Activated CD4-positive, alpha-beta T cell treated with anti-CD3 and anti-CD28 coated beads, Interleukin-2, Interleukin-4, amounts not matched to agents 100 ng/mL and 50 ng/mL, durations not matched to agents 16 hours and 8 hours (primary cell): ENCODE measurements at regions not wholly inside any gene's neighbourhood (a gene's known extent, or its start where the extent isn't known, plus 50 kb on each side); places are given as distances from the start of the nearest gene placed in this dataset.

Experiments used
- DNase-seq: peaks from one replicate; pipeline ENCODE4 v3.0.0-alpha.2; 2020; ENCODE audit warnings: low spot score

DNA sequence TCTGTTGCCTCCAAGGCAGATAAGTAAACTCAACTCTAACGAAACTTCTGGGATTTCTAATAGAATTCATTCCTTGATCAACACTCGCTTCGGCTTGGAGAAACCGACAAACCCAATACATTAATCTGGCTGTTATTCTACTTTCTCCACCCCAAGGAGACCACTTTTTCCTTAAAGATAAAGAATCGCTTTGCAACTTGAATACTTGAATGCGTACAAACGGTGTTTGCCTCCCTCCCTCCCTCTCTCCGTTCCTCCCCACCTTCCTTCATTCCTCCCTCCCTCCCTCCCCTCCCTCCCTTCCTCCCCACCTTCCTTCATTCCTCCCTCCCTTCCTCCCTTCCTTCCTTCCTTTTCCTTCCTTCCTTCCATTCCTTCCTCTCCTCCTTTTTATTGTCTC lies 432.6 kb downstream of the HAPSTR1 start:
- no peak for DNase-seq

- DNase-seq = no peak
Measured at GRCh38 chr16:9525037-9525436, 433.6 kb downstream of the HAPSTR1 start.

GRCh38 chr16:9526791-9527190 lies 435.3 kb downstream of the HAPSTR1 start:
- DNase-seq = no peak

DNA sequence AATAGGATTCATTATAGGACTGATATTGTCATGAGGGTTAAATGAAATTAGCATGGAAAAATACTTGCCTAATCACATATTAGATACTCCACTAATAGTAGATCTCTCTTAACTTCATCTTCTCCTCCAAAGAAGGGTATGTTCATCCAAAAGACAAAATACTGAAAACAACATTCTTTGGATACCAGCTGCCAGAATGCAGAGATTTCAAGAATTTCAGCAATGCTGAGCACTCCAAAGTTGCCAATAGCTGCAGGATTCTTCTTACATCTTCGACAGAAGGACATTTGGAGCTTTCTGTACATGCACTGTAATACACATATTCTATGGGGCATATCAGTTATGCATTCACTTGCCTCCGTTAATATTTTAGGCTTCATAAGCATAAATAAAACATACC lies 436.5 kb downstream of the HAPSTR1 start:
- no peak for DNase-seq

DNA sequence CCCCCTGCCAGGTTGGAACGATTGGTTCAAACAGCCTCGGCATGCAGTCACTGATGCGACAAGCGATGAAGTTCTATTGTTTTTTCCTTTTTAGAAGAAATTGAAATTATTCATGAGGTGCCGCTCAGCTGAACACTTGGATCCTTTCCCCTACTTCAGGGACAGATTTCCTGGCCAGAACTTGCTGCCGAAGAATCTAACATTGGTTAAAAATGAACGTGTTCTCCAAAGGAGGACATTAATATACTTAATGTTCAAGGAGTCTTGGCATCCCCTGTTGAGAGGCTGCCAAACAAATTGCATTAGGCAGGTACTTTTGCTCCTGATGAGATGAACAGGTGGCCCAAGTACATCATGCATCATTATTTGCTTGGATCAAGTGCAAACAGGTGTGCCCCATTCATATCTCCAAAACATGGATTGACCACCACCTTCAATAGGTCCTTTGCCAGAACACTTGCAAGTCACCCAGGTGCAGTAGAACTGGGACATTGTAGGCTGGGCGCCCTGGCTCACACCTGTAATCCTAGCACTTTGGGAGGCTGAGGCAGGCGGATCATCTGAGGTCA lies 437.2 kb downstream of the HAPSTR1 start:
- DNase-seq = no peak

- DNase-seq = no peak
Measured at GRCh38 chr16:9533042-9533441, 441.6 kb downstream of the HAPSTR1 start.

GRCh38 chr16:9534759-9535158 lies 443.3 kb downstream of the HAPSTR1 start:
- no peak for DNase-seq

DNA sequence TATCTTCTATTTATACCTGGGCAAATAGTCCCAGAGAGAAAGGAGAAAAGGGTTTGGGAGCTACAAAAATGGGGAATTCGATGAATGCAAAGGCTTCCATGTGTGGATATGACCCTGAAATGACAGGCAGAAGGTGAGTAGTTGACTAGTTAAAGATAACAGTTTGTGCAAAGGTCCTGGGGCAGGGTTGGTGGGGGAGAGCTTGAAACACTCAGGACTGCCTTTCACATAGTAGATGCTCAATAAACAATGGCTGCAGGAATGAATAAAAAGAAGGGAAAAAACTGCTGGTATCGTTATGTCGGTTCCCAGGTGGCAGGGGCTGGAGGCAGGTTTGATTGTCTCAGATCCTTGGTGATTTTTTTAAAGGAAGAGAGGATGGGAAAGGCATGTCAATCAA lies 445.5 kb downstream of the HAPSTR1 start:
- no peak for DNase-seq

DNA sequence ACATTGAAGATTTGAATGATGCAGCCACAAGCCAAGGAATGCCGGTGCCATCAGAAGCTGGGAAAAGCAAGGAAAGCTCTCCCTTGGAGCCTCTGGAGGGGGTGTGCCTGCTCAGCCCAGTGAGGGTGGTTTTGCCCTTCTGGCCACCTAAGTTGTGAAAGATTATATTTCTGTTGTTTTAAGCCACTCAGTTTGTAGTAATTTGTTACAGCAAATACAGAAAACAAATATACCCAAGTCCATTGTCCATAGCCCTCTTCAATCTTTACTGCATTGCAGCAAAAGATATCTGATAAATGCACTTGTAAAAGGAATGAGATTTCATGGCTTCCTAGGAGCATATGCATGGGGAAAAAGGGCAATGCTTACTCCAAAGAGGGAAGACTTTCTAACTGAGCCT lies 447.9 kb downstream of the HAPSTR1 start:
- no peak for DNase-seq

GRCh38 chr16:9541723-9542122 lies 450.3 kb downstream of the HAPSTR1 start:
- DNase-seq = no peak

GRCh38 chr16:9542165-9542755 lies 450.8 kb downstream of the HAPSTR1 start:
- no peak for DNase-seq

DNA sequence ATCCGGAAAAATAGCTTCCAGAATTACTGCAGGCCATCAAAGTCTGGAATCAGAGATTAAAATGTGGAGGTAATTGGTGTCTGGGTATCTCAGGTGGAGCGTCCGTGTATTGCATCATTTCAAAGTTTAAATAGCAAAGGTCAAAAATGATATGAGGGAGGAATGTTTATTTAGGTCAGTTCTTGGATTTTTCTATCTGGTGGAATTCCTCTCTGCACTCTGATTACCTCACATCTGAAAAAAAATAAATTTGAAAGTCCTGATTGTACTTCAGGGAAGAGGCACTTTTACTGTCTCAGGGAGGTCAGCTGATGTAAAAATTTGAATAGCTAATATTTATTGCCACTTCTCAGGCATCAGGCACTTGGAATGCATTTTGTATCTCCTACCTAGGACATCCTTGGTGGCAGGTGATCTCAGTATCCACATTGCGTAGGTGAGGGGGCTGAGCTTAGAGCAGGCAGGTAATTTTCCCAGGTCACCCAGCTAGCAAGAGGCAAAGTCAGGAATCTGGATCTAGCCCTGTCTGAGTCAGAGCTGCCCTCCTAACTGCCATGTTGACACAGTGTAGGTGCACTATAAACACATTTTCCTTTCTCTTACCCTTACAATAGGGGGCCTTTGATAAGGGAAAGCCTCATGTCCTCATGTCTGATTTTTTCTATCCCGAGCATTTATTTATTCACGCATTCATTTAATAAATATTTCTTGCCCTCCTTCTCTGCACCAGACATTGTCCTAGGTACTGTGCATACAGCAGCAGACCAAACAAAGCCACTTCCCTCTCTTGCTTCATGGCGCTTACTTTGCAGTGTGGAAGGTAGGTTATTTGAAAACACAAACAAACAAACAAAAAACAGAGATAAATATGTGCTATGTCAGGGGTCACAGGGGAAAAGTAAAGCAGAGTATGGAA lies 454.3 kb downstream of the HAPSTR1 start:
- DNase-seq = no peak

GRCh38 chr16:9546438-9546786 lies 455.0 kb downstream of the HAPSTR1 start:
- DNase-seq = no peak

GRCh38 chr16:9549487-9549886 lies 458.0 kb downstream of the HAPSTR1 start:
- DNase-seq = no peak

DNA sequence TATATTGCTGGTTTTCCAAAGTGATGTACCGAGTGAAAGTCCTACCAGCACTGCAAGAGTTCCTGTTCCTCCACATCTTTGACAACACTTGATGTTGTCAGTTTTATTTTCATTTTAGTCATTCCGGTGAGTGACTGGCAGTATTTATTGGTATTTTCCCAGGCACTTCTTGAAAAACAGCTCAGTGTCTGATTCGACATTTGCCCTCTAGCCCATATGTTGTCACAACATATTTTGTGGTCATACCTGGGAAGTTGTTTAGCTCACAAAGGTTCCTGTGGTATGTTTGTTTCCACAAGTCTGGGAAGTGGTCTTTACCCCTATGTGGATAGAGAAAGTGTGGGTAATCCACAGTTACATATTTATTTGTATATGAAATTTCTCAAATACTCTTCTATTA lies 463.6 kb downstream of the HAPSTR1 start:
- no peak for DNase-seq

GRCh38 chr16:9556949-9557665 lies 465.7 kb downstream of the HAPSTR1 start:
- DNase-seq = no peak

- DNase-seq = no peak
Measured at GRCh38 chr16:9557713-9558112, 466.3 kb downstream of the HAPSTR1 start.

DNA sequence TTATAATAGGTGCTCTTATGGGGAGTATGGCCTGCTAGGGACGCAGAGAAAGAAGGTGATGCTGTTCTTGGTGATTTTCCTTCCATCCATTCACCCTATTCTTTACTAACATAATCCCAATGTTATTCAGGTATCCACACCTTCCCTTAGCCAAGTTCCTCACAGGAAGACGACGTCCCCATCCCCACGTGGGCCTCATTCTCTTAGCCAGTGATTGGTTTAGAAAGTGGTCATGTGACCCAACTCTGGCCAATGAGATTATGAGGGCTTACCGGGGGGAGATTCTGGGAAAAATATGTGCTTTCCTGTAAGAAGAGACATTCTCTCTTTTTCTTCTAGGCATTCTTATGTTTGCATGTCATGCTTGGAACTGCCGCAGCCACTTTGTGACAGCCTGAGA lies 474.7 kb downstream of the HAPSTR1 start:
- DNase-seq = no peak

- no peak for DNase-seq
Measured at GRCh38 chr16:9567666-9568065, 476.2 kb downstream of the HAPSTR1 start.

DNA sequence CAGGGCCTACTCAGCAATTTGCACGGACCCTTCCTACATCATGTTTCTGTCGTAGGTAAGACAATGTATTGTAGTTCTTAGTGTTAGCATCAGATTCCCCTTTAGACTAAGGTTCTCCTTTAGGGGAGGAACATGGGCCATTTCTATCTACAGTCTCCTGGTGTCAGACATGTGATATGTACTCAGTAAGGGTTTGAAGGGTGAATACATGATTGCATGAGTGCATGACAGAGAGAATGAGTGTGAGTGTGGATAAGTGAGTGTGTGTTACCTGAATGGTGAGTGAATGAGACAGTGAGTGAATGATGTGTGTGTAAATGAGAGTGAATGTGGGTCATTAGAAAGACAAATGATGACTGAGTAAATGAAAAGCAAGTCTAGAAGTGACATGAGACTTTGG lies 476.8 kb downstream of the HAPSTR1 start:
- DNase-seq = no peak

DNA sequence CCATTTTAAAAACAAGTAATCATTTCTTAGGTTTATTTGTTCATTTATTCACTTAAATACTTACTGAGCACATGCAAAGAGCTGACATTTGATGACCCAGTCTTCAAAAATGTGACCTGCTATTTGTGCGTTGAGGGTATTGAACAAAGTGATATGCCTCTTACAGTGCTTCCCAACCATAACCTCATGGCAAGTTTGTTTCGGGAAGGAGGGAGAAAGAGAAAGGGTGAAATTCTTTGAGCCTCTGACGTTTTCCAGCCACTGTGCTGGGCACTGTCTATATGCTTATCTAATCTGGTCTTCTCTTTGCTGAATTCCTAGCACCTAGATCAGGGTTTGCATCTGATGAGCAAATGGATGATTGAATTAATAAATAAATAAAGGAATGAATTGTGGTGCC lies 479.1 kb downstream of the HAPSTR1 start:
- DNase-seq = no peak

GRCh38 chr16:9578459-9578858 lies 487.0 kb downstream of the HAPSTR1 start:
- no peak for DNase-seq

GRCh38 chr16:9580025-9580424 lies 488.6 kb downstream of the HAPSTR1 start:
- DNase-seq = no peak
